IMR-90 (cell line): ENCODE measurements at regions not wholly inside any gene's neighbourhood (a gene's known extent, or its start where the extent isn't known, plus 50 kb on each side); places are given as distances from the start of the nearest gene placed in this dataset.

ENCODE experiments used
- ATAC-seq: fragments of 200-7000 bp; cut with Tn5 transposase; 2 replicates; pipeline ENCODE4 v1.9.1; 2020; ENCODE audit warnings: low read depth, mild to moderate bottlenecking, moderate library complexity
- BruUV-seq: library from RNA; stranded (reverse); fragments of 400-500 nt; replicated peaks from 2 replicates; lab custom pipeline; 2021; lab: Mats Ljungman, UMichigan
- CTCF ChIA-PET: fragments of 300-600 bp; formaldehyde crosslinking; extraction: SDS; loops from one replicate; lab custom pipeline; 2021; ENCODE audit warnings: antibody characterized with exemption; lab: Yijun Ruan, JAX
- POLR2A ChIA-PET: fragments of 300-600 bp; sonication (Branson Sonifier 250); formaldehyde crosslinking; loops from one replicate; lab custom pipeline; 2022; ENCODE audit warnings: antibody characterized with exemption; ENCODE audit not compliant: unreplicated experiment; lab: Charles Lee
- DNase-seq: peaks from one replicate; pipeline ENCODE4 v3.0.0; 2013
- H2AFZ ChIP-seq: replicated peaks from 2 replicates; pipeline ENCODE3; 2013; ENCODE audit warnings: low read length, mild to moderate bottlenecking; ENCODE audit not compliant: poor library complexity
- H2AK5ac ChIP-seq: 2 replicates; pipeline ENCODE4 v1.6.1; 2013; ENCODE audit warnings: low read depth, low read length, inconsistent platforms
- H2AK9ac ChIP-seq: replicated peaks from 2 replicates; pipeline ENCODE3; 2013; ENCODE audit warnings: mild to moderate bottlenecking, low read depth, low read length, moderate library complexity; ENCODE audit not compliant: poor library complexity
- H2BK120ac ChIP-seq: 2 replicates; pipeline ENCODE4 v1.6.1; 2013; ENCODE audit warnings: low read depth, low read length, inconsistent platforms
- H2BK15ac ChIP-seq: 3 replicates; pipeline ENCODE4 v1.6.1; 2013; ENCODE audit warnings: low read depth, low read length, inconsistent platforms
- H2BK20ac ChIP-seq: 2 replicates; pipeline ENCODE4 v1.6.1; 2013; ENCODE audit warnings: low read depth, mild to moderate bottlenecking, inconsistent platforms, low read length, moderate library complexity
- H2BK5ac ChIP-seq: 2 replicates; pipeline ENCODE4 v1.6.1; 2013; ENCODE audit warnings: mild to moderate bottlenecking, low read depth, low read length, inconsistent platforms; ENCODE audit not compliant: poor library complexity, severe bottlenecking
- H3K14ac ChIP-seq: replicated peaks from 2 replicates; pipeline ENCODE4 v1.6.1; 2013; ENCODE audit warnings: low read depth, low read length, inconsistent platforms
- H3K18ac ChIP-seq: 2 replicates; pipeline ENCODE4 v1.6.1; 2013; ENCODE audit warnings: low read depth, low read length, control low read depth
- H3K23ac ChIP-seq: 2 replicates; pipeline ENCODE4 v1.6.1; 2013; ENCODE audit warnings: low read depth, low read length, inconsistent platforms
- H3K27ac ChIP-seq: 2 replicates; pipeline ENCODE4 v1.5.1; 2013; ENCODE audit warnings: mild to moderate bottlenecking, control low read depth, low read length; ENCODE audit not compliant: insufficient read depth
- H3K27me3 ChIP-seq: 2 replicates; pipeline ENCODE4 v1.6.1; 2013; ENCODE audit warnings: low read length; ENCODE audit not compliant: control insufficient read depth, insufficient read depth
- H3K36me3 ChIP-seq: 2 replicates; pipeline ENCODE4 v1.6.1; 2013; ENCODE audit warnings: low read length, mixed read lengths; ENCODE audit not compliant: control insufficient read depth, insufficient read depth
- H3K4ac ChIP-seq: 2 replicates; pipeline ENCODE4 v1.6.1; 2013; ENCODE audit warnings: low read depth, low read length, inconsistent platforms
- H3K4me1 ChIP-seq: 2 replicates; pipeline ENCODE4 v1.6.1; 2013; ENCODE audit warnings: low read length, mixed read lengths; ENCODE audit not compliant: control insufficient read depth, insufficient read depth
- H3K4me2 ChIP-seq: 2 replicates; pipeline ENCODE4 v1.6.1; 2013; ENCODE audit warnings: low read depth, mild to moderate bottlenecking, control low read depth, low read length, moderate library complexity
- H3K4me3 ChIP-seq: 2 replicates; pipeline ENCODE4 v1.5.1; 2013; ENCODE audit warnings: low read depth, mild to moderate bottlenecking, control low read depth, low read length, moderate library complexity; ENCODE audit not compliant: insufficient read depth
- H3K56ac ChIP-seq: 2 replicates; pipeline ENCODE4 v1.6.1; 2013; ENCODE audit warnings: low read length, inconsistent platforms; ENCODE audit not compliant: insufficient read depth; ENCODE audit errors: extremely low read depth
- H3K79me1 ChIP-seq, 2 experiments: 2 replicates each; pipeline ENCODE4 v1.6.1; 2013; ENCODE audit warnings: low read length in 2 of 2, inconsistent platforms in 1 of 2, low read depth in 1 of 2
- H3K9ac ChIP-seq: 2 replicates; pipeline ENCODE4 v1.6.1; 2013; ENCODE audit warnings: low read depth, low read length, control low read depth
- H3K9me1 ChIP-seq: 2 replicates; pipeline ENCODE4 v1.6.1; 2013; ENCODE audit warnings: low read length, inconsistent platforms; ENCODE audit not compliant: insufficient read depth
- H3K9me3 ChIP-seq: 2 replicates; pipeline ENCODE4 v1.6.1; 2013; ENCODE audit warnings: low read length; ENCODE audit not compliant: control insufficient read depth, insufficient read depth
- H4K20me1 ChIP-seq: 2 replicates; pipeline ENCODE4 v1.6.1; 2013; ENCODE audit warnings: low read length, inconsistent platforms; ENCODE audit not compliant: insufficient read depth
- H4K5ac ChIP-seq: 2 replicates; pipeline ENCODE4 v1.6.1; 2013; ENCODE audit warnings: mild to moderate bottlenecking, low read depth, low read length, control low read depth
- H4K8ac ChIP-seq, 2 experiments: 2 replicates each; pipeline ENCODE4 v1.6.1; 2013; ENCODE audit warnings: low read depth in 2 of 2, low read length in 2 of 2, control low read depth in 1 of 2, inconsistent platforms in 1 of 2
- H4K91ac ChIP-seq: 2 replicates; pipeline ENCODE4 v1.6.1; 2013; ENCODE audit warnings: low read depth, low read length, inconsistent platforms; ENCODE audit not compliant: insufficient read depth
- CEBPB ChIP-seq: IDR thresholded peaks from 2 replicates; pipeline ENCODE4 v1.6.1; 2012; ENCODE audit warnings: low read depth, low read length, improper control_type of control experiment
- CHD1 ChIP-seq: IDR thresholded peaks from 2 replicates; pipeline ENCODE4 v1.6.1; 2012; ENCODE audit warnings: low read depth, low read length, improper control_type of control experiment
- FOS ChIP-seq: fragments of 150-350 bp; IDR thresholded peaks from 2 replicates; pipeline ENCODE4 v1.6.1; 2016; ENCODE audit warnings: low read depth, low read length
- MAZ ChIP-seq: IDR thresholded peaks from 2 replicates; pipeline ENCODE4 v1.6.1; 2012; ENCODE audit warnings: low read depth, mild to moderate bottlenecking, low read length, improper control_type of control experiment, moderate library complexity, borderline replicate concordance
- NFE2L2 ChIP-seq: fragments of 150-350 bp; IDR thresholded peaks from 2 replicates; pipeline ENCODE4 v1.6.1; 2016; ENCODE audit warnings: low read depth, mild to moderate bottlenecking, low read length
- RCOR1 ChIP-seq: IDR thresholded peaks from 2 replicates; pipeline ENCODE4 v1.6.1; 2012; ENCODE audit warnings: mild to moderate bottlenecking, low read length, improper control_type of control experiment; ENCODE audit not compliant: insufficient replicate concordance
- SMC3 ChIP-seq: fragments of 150-350 bp; IDR thresholded peaks from 2 replicates; pipeline ENCODE4 v1.6.1; 2016; ENCODE audit warnings: low read depth, mild to moderate bottlenecking, antibody characterized with exemption, low read length, moderate library complexity
- WGBS, 2 experiments: methylation state at CpG; one replicate each; pipeline versions ENCODE4 v1.1.5 to v1.1.7; 2013; ENCODE audit warnings: missing lambda C conversion rate in 2 of 2; ENCODE audit not compliant: insufficient read length in 1 of 2; ENCODE audit errors: extremely low coverage in 2 of 2; 5-methylcytosine and 5-hydroxymethylcytosine counted together
- dilution Hi-C: fragments of 300-500 bp; cut with HindIII; formaldehyde crosslinking; loops from one replicate; pipeline ENCODE4 v1.14.3; 2018; ENCODE audit warnings: low sequenced_read_pairs; ENCODE audit not compliant: unreplicated experiment
- in situ Hi-C: fragments of 300-500 bp; cut with MboI; formaldehyde crosslinking; loops from 3 replicates; pipeline ENCODE4 v1.14.3; 2019; ENCODE audit warnings: low sequenced_read_pairs, inconsistent platforms, mixed read lengths
- intact Hi-C: fragments of 100-400 bp; cut with micrococcal nuclease; formaldehyde crosslinking; loops from 2 replicates; pipeline ENCODE4 v1.10.0; 2022
- TF ChIP-seq, protein P1 (sequence below): fragments of 150-350 bp; IDR thresholded peaks from 2 replicates; pipeline ENCODE4 v1.6.1; 2016; ENCODE audit warnings: low read depth, mild to moderate bottlenecking, low read length, moderate library complexity, borderline replicate concordance

DNA sequence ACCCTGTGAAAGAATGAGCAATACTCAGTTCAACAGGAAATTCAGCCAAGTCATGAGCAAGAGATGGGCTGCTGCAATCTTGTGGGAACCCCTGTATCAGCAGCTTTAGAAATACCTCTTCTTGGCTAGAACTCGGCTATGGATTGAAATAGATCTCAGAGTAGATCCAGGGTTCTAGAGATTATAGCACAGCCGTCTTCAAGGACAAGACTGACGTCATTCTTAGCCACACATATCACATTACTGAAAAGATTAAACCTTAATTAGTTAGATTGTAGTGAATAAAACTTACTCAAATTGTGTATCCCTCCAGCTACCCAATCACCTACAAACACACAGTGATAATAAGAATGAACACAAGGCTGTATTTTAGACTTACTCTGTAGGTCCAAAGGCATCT is 776.4 kb downstream of the EPHA4 start:
- no peak overlapping the region for H3K4me3 ChIP-seq
- dilution Hi-C loops (no loop called here), in situ Hi-C loops (no loop called here), intact Hi-C loops (no loop called here)
- no peak overlapping the region for H3K27ac ChIP-seq
- H2BK5ac ChIP-seq = no peak overlapping the region
- H4K91ac ChIP-seq = no peak overlapping the region
- ChIA-PET POLR2A (no interaction called here), CTCF (interaction anchor here (0.5 kb wide), 1 partner anchor 1053 kb away, joined by 3 read pairs; no protein-coding TSS in a partner anchor)
- no peaks in the 10 kb centered on the region for H3K79me1 ChIP-seq
- WGBS, 2 experiments = no CpG with 5 or more reads among the region's 3 CpGs
- peak; percentile 25 for DNase-seq
- H2BK120ac ChIP-seq = no peak overlapping the region
- no peaks in the 10 kb centered on the region for H3K36me3 ChIP-seq
- H3K9me3 ChIP-seq = no peaks in the 10 kb centered on the region
- H4K5ac ChIP-seq = no peak overlapping the region
- no peak overlapping the region for H3K14ac ChIP-seq
- no peak overlapping the region for H3K23ac ChIP-seq
- H2BK15ac ChIP-seq = no peak overlapping the region
- H4K8ac ChIP-seq = no peak overlapping the region
- TF ChIP-seq FOS = no peak
- no peak for TF ChIP-seq NFE2L2
- no peak for TF ChIP-seq RCOR1
- TF ChIP-seq CHD1 = no peak
- no peak for TF ChIP-seq MAZ
- 0 out of 2 replicates have a peak, but pooled peaks have one; percentile 2 for TF ChIP-seq CEBPB
- TF ChIP-seq, protein P1, sequence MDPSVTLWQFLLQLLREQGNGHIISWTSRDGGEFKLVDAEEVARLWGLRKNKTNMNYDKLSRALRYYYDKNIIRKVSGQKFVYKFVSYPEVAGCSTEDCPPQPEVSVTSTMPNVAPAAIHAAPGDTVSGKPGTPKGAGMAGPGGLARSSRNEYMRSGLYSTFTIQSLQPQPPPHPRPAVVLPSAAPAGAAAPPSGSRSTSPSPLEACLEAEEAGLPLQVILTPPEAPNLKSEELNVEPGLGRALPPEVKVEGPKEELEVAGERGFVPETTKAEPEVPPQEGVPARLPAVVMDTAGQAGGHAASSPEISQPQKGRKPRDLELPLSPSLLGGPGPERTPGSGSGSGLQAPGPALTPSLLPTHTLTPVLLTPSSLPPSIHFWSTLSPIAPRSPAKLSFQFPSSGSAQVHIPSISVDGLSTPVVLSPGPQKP = no peak
- no peak for TF ChIP-seq SMC3
- ATAC-seq = no peak
- H3K9ac ChIP-seq = no peak overlapping the region
- no peak overlapping the region for H2AK5ac ChIP-seq
- H3K4me2 ChIP-seq = no peak overlapping the region
- no peak overlapping the region for H3K18ac ChIP-seq
- H3K4ac ChIP-seq = no peak overlapping the region
- H3K9me1 ChIP-seq = no peaks in the 10 kb centered on the region
- H3K56ac ChIP-seq = no peak overlapping the region
- H2AK9ac ChIP-seq = no peak overlapping the region
- no peak overlapping the region for H2AFZ ChIP-seq
- BruUV-seq = no TSS peak
- no peak overlapping the region for H2BK20ac ChIP-seq
- no peaks in the 10 kb centered on the region for H4K20me1 ChIP-seq
- H3K27me3 ChIP-seq = no peaks in the 10 kb centered on the region
- no peaks in the 10 kb centered on the region for H3K4me1 ChIP-seq
